Testis (tissue), 2 donors: ENCODE measurements at regions not wholly inside any gene's neighbourhood (a gene's known extent, or its start where the extent isn't known, plus 50 kb on each side); places are given as distances from the start of the nearest gene placed in this dataset.

ENCODE experiments used
- POLR2A ChIP-seq: fragments of 450-650 bp; IDR thresholded peaks from one replicate; pipeline ENCODE4 v1.6.1; 2017; ENCODE audit warnings: antibody characterized with exemption, mild to moderate bottlenecking, moderate library complexity
- TF ChIP-seq, protein P1 (sequence below), 3 experiments: fragments of 450-650 bp in 2 of 3; fragments of 200-600 bp in 1 of 3; sonication (generic) in 1 of 3; IDR thresholded peaks; one replicate each; pipeline ENCODE4 v1.5.1; 2016 to 2019; ENCODE audit warnings: antibody characterized with exemption in 3 of 3, mild to moderate bottlenecking in 2 of 3, moderate library complexity in 1 of 3

- TF ChIP-seq, protein P1, sequence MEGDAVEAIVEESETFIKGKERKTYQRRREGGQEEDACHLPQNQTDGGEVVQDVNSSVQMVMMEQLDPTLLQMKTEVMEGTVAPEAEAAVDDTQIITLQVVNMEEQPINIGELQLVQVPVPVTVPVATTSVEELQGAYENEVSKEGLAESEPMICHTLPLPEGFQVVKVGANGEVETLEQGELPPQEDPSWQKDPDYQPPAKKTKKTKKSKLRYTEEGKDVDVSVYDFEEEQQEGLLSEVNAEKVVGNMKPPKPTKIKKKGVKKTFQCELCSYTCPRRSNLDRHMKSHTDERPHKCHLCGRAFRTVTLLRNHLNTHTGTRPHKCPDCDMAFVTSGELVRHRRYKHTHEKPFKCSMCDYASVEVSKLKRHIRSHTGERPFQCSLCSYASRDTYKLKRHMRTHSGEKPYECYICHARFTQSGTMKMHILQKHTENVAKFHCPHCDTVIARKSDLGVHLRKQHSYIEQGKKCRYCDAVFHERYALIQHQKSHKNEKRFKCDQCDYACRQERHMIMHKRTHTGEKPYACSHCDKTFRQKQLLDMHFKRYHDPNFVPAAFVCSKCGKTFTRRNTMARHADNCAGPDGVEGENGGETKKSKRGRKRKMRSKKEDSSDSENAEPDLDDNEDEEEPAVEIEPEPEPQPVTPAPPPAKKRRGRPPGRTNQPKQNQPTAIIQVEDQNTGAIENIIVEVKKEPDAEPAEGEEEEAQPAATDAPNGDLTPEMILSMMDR (IDR thresholded peaks at IDR 0.05) = no peak
- no peak for TF ChIP-seq POLR2A
Measured at GRCh38 chr12:127873306-127873705, 393.7 kb upstream of the TMEM132C start.
